ENCODE measurements at regions not wholly inside any gene's neighbourhood (a gene's known extent, or its start where the extent isn't known, plus 50 kb on each side); places are given as distances from the start of the nearest gene placed in this dataset.
"Not testable (repeated sequence)": the region's sequence is repeated elsewhere in the genome, so short reads cannot be mapped to it uniquely, and the experiment has no call there.

DNA sequence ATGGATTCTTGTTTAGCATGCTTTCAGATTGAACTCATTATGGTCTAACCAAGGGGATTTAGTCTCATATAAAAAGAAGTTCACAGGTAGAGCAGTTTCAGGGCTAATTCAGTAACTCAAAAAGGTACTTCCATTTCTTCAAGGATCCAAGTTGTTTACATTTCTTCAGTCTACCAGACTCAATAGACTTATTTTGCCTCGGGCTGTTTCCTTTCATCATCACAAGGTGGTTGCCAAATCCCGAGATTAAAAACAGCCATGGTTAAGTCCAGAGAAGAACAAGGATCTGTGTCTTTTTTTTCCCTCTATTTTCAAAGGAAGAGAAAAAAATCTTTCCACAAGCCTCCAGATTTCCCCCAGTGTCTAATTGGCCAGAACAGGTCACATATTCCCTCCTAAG lies 69.8 kb upstream of the SNX9 start:
- H3K27me3 ChIP-seq = no peaks in the 10 kb centered on the region
- H3K36me3 ChIP-seq = no peaks in the 10 kb centered on the region
- H3K27ac ChIP-seq (replicated peaks in 1 of 4) = no peak overlapping the region
- 66% methylated on average over 2 of the region's 2 CpGs for WGBS
- TF ChIP-seq, protein P1, sequence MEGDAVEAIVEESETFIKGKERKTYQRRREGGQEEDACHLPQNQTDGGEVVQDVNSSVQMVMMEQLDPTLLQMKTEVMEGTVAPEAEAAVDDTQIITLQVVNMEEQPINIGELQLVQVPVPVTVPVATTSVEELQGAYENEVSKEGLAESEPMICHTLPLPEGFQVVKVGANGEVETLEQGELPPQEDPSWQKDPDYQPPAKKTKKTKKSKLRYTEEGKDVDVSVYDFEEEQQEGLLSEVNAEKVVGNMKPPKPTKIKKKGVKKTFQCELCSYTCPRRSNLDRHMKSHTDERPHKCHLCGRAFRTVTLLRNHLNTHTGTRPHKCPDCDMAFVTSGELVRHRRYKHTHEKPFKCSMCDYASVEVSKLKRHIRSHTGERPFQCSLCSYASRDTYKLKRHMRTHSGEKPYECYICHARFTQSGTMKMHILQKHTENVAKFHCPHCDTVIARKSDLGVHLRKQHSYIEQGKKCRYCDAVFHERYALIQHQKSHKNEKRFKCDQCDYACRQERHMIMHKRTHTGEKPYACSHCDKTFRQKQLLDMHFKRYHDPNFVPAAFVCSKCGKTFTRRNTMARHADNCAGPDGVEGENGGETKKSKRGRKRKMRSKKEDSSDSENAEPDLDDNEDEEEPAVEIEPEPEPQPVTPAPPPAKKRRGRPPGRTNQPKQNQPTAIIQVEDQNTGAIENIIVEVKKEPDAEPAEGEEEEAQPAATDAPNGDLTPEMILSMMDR (IDR thresholded peaks at IDR 0.05) = no peak
- no peak for TF ChIP-seq POLR2AphosphoS5 (IDR thresholded peaks at IDR 0.05)
- TF ChIP-seq EP300 (IDR thresholded peaks at IDR 0.05) = no peak
- TF ChIP-seq POLR2A (IDR thresholded peaks at IDR 0.05; ENCODE audit: low read depth) = no peak
- no peak overlapping the region for H3K4me3 ChIP-seq
- H3K4me1 ChIP-seq = peaks cover 12 to 18% (median 15%) of the 10 kb centered on the region in 4 donors
- H3K9me3 ChIP-seq = no peaks in the 10 kb centered on the region
- intact Hi-C loops (cut with DNase I) = no loop called here
- no peak for DNase-seq (ENCODE audit: extremely low spot score)

DNA sequence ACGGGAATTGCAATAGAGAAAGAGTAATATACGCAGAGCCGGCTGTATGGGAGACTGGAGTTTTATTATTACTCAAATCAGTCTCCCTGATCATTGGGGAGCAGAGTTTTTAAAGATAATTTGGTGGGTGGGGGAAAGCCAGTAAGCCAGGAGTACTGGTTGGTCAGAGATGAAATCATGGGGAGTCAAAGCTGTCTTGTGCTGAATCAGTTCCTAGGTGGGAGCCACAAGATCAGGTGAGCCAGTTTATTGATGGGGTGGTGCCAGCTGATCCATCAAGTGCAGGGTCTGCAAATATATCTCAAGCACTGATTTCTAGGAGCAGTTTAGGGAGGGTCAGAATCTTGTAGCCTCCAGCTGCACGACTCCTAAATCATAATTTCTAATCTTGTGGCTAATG lies 69.2 kb upstream of the SNX9 start:
- H3K4me3 ChIP-seq; intact Hi-C loops (cut with DNase I); H3K27ac ChIP-seq (replicated peaks in 1 of 4); H3K27me3 ChIP-seq; H3K9me3 ChIP-seq; H3K36me3 ChIP-seq; DNase-seq (ENCODE audit: extremely low spot score): not testable (repeated sequence)
- WGBS = 94% methylated on average over 4 of the region's 4 CpGs
- H3K4me1 ChIP-seq = peaks cover 13 to 18% (median 16%) of the 10 kb centered on the region in 4 donors

DNA sequence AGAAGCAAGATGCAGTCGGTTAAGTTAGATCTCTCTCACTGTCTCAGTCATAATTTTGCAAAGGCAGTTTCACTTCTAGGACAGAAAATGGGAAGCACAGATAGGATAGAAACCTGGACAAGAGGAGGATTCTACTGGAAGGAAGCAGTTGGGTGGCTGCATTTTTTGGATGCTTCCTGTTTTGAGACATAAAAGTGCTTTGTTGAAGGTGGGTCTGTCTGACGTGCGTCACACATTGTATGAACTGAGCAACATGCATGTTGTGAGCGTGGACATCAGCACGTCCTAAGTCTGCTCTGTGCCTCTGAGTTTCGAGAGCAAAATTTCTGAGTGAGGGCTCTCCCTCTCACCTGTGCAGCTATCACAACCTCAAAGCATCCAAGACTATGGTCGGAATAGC lies 68.7 kb upstream of the SNX9 start:
- Histone ChIP-seq H3K9me3 (no peaks in the 10 kb centered on the region), H3K36me3 (no peaks in the 10 kb centered on the region), H3K27ac (replicated peaks in 1 of 4) (no peak overlapping the region), H3K27me3 (no peaks in the 10 kb centered on the region), H3K4me1 (peaks cover 13 to 18% (median 16%) of the 10 kb centered on the region in 4 donors), H3K4me3 (no peak overlapping the region)
- DNase-seq (ENCODE audit: extremely low spot score) = no peak
- intact Hi-C loops (cut with DNase I) = no loop called here
- TF ChIP-seq POLR2AphosphoS5 (IDR thresholded peaks at IDR 0.05) (no peak), EP300 (IDR thresholded peaks at IDR 0.05) (no peak), POLR2A (IDR thresholded peaks at IDR 0.05; ENCODE audit: low read depth) (no peak)
- TF ChIP-seq, protein P1 (IDR thresholded peaks at IDR 0.05) = no peak
- WGBS = 87% methylated on average over 7 of the region's 7 CpGs

DNA sequence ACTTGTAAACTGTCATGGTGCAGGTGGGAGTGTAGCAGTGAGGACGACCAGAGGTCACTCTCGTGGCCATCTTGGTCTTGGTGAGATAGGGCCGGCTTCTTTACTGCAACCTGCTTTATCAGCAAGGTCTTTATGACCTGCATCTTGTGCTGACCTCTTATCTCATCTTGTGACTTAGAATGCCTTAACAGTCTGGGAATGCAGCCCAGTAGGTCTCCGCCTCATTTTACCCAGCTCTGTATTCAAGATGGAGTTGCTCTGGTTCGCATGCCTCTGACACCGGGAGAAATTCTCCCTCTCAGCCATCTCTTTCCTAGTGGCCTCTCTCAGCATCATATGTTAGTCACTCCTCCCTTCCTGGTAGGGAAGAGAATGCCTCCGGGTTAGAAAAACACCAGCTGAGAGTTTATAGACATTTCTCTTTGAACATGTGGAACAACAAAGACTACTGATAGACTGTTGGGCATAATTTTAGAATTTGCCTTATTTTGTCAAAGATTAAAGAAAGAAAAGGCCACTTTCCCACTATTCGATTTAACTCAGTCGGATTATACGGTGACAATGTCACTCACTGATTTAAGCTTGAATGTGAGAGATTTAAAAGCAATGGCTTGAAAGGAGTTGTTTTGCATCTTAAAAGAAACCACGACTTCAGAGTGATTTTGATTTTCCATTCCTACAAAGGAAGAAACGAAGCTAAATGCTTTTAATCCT lies 67.9 kb upstream of the SNX9 start:
- WGBS = 87% methylated on average over 12 of the region's 12 CpGs
- Histone ChIP-seq H3K36me3 (no peaks in the 10 kb centered on the region), H3K9me3 (no peaks in the 10 kb centered on the region), H3K4me1 (peaks cover 13 to 18% (median 16%) of the 10 kb centered on the region in 4 donors), H3K27ac (replicated peaks in 1 of 4) (no peak overlapping the region), H3K4me3 (no peak overlapping the region), H3K27me3 (no peaks in the 10 kb centered on the region)
- intact Hi-C loops (cut with DNase I) = loop anchor here (5.0 kb wide), 1 partner anchor 317 kb away; no protein-coding TSS in a partner anchor
- TF ChIP-seq EP300 (IDR thresholded peaks at IDR 0.05) (no peak), POLR2AphosphoS5 (IDR thresholded peaks at IDR 0.05) (no peak), POLR2A (IDR thresholded peaks at IDR 0.05; ENCODE audit: low read depth) (no peak)
- TF ChIP-seq, protein P1 (IDR thresholded peaks at IDR 0.05) = no peak
- no peak for DNase-seq (ENCODE audit: extremely low spot score)

DNA sequence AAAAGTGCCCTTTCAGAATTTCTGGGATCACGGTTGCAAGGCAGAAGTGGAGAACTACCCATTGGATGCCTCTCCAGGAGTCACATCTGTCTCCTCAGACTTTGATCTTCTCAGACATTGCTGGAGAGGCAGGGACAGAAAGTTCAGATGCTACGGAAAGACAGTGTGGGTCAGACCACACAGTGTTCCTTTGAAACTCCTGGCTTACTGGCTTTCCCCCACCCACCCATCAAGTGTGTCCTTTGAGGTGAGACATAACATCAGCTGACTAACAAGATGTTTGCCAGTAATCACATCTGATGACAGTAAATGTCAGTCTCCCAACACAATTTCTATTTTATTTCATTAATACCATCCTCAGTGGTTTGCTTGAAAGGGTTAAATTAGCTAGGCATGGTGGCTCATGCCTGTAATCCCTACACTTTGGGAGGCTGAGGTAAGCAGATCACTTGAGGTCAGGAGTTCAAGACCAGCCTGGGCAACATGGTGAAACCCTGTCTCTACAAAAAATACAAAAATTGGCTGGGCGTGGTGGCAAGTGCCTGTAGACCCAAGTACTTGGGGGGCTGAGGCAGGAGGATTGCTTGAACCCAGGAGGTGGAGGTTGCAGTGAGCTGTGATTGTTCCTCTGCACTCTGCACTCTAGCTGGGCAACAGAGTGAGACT lies 67.2 kb upstream of the SNX9 start:
- no peaks in the 10 kb centered on the region for H3K36me3 ChIP-seq
- peaks cover 15 to 25% (median 19%) of the 10 kb centered on the region in 4 donors for H3K4me1 ChIP-seq
- TF ChIP-seq POLR2AphosphoS5 (IDR thresholded peaks at IDR 0.05) (no peak), POLR2A (IDR thresholded peaks at IDR 0.05; ENCODE audit: low read depth) (no peak), EP300 (IDR thresholded peaks at IDR 0.05) (no peak)
- TF ChIP-seq, protein P1 (IDR thresholded peaks at IDR 0.05) = no peak
- WGBS = 93% methylated on average over 3 of the region's 3 CpGs
- H3K27ac ChIP-seq (replicated peaks in 1 of 4) = no peak overlapping the region
- no peaks in the 10 kb centered on the region for H3K27me3 ChIP-seq
- H3K4me3 ChIP-seq = no peak overlapping the region
- no peaks in the 10 kb centered on the region for H3K9me3 ChIP-seq
- intact Hi-C loops (cut with DNase I) = loop anchor here (2.0 to 5.0 kb wide), 2 partner anchors 119 to 316 kb away; no protein-coding TSS in a partner anchor
- no peak for DNase-seq (ENCODE audit: extremely low spot score)
